ENCODE measurements at regions not wholly inside any gene's neighbourhood (a gene's known extent, or its start where the extent isn't known, plus 50 kb on each side); places are given as distances from the start of the nearest gene placed in this dataset.
"Not testable (repeated sequence)": the region's sequence is repeated elsewhere in the genome, so short reads cannot be mapped to it uniquely, and the experiment has no call there.

- H3K27ac Mint-ChIP-seq, result no peak overlapping the region
- no peak overlapping the region for H3K4me3 Mint-ChIP-seq
- H3K36me3 Mint-ChIP-seq, result no peaks in the 10 kb centered on the region
- peaks cover 20% of the 10 kb centered on the region for H3K27me3 Mint-ChIP-seq
- no peaks in the 10 kb centered on the region for H3K4me1 Mint-ChIP-seq
- H3K9me3 Mint-ChIP-seq, result no peaks in the 10 kb centered on the region
These were observed 298.9 kb upstream of the NCKAP5 start for GRCh38 chr2:133867166-133867565.

- Mint-ChIP-seq H3K27ac (no peak overlapping the region), H3K27me3 (peaks cover 13% of the 10 kb centered on the region), H3K4me1 (no peaks in the 10 kb centered on the region), H3K36me3 (no peaks in the 10 kb centered on the region), H3K9me3 (no peaks in the 10 kb centered on the region), H3K4me3 (no peak overlapping the region)
These were observed 303.4 kb upstream of the NCKAP5 start for GRCh38 chr2:133871545-133872209.

- H3K36me3 Mint-ChIP-seq, result no peaks in the 10 kb centered on the region
- H3K27me3 Mint-ChIP-seq, result peaks cover 16% of the 10 kb centered on the region
- no peak overlapping the region for H3K27ac Mint-ChIP-seq
- H3K4me1 Mint-ChIP-seq, result no peaks in the 10 kb centered on the region
- H3K4me3 Mint-ChIP-seq, result no peak overlapping the region
- no peaks in the 10 kb centered on the region for H3K9me3 Mint-ChIP-seq
These were observed 310.1 kb upstream of the NCKAP5 start for GRCh38 chr2:133878326-133878725.

GRCh38 chr2:133879703-133880102 is 311.4 kb upstream of the NCKAP5 start:
- Mint-ChIP-seq H3K4me1 (no peaks in the 10 kb centered on the region), H3K27ac (no peak overlapping the region), H3K27me3 (peaks cover 16% of the 10 kb centered on the region), H3K4me3 (no peak overlapping the region), H3K9me3 (no peaks in the 10 kb centered on the region), H3K36me3 (no peaks in the 10 kb centered on the region)

- H3K27ac Mint-ChIP-seq, H3K36me3 Mint-ChIP-seq, H3K4me1 Mint-ChIP-seq, H3K9me3 Mint-ChIP-seq, H3K4me3 Mint-ChIP-seq: not testable (repeated sequence)
- peaks cover 12% of the 10 kb centered on the region for H3K27me3 Mint-ChIP-seq
These were observed 313.9 kb upstream of the NCKAP5 start for GRCh38 chr2:133882159-133882558.

GRCh38 chr2:133884739-133885381 is 316.6 kb upstream of the NCKAP5 start:
- no peak overlapping the region for H3K4me3 Mint-ChIP-seq
- no peaks in the 10 kb centered on the region for H3K4me1 Mint-ChIP-seq
- no peaks in the 10 kb centered on the region for H3K9me3 Mint-ChIP-seq
- H3K36me3 Mint-ChIP-seq, result no peaks in the 10 kb centered on the region
- H3K27me3 Mint-ChIP-seq, result peaks cover 10% of the 10 kb centered on the region
- H3K27ac Mint-ChIP-seq, result no peak overlapping the region

- no peaks in the 10 kb centered on the region for H3K36me3 Mint-ChIP-seq
- no peak overlapping the region for H3K4me3 Mint-ChIP-seq
- no peaks in the 10 kb centered on the region for H3K9me3 Mint-ChIP-seq
- H3K27me3 Mint-ChIP-seq, result peaks cover 6% of the 10 kb centered on the region
- H3K4me1 Mint-ChIP-seq, result no peaks in the 10 kb centered on the region
- no peak overlapping the region for H3K27ac Mint-ChIP-seq
These were observed 317.6 kb upstream of the NCKAP5 start for GRCh38 chr2:133885847-133886246.

GRCh38 chr2:133886735-133887675 is 318.7 kb upstream of the NCKAP5 start:
- no peaks in the 10 kb centered on the region for H3K36me3 Mint-ChIP-seq
- H3K27me3 Mint-ChIP-seq, result peaks cover 6% of the 10 kb centered on the region
- H3K4me3 Mint-ChIP-seq, result no peak overlapping the region
- H3K27ac Mint-ChIP-seq, result no peak overlapping the region
- H3K4me1 Mint-ChIP-seq, result no peaks in the 10 kb centered on the region
- no peaks in the 10 kb centered on the region for H3K9me3 Mint-ChIP-seq

GRCh38 chr2:133887676-133888040 is 319.4 kb upstream of the NCKAP5 start:
- Mint-ChIP-seq H3K27me3 (peaks cover 4% of the 10 kb centered on the region), H3K4me3 (no peak overlapping the region), H3K9me3 (no peaks in the 10 kb centered on the region), H3K36me3 (no peaks in the 10 kb centered on the region), H3K27ac (no peak overlapping the region), H3K4me1 (no peaks in the 10 kb centered on the region)

- peaks cover 4% of the 10 kb centered on the region for H3K27me3 Mint-ChIP-seq
- H3K9me3 Mint-ChIP-seq, result no peaks in the 10 kb centered on the region
- H3K36me3 Mint-ChIP-seq, result no peaks in the 10 kb centered on the region
- H3K4me3 Mint-ChIP-seq, result no peak overlapping the region
- H3K4me1 Mint-ChIP-seq, result no peaks in the 10 kb centered on the region
- H3K27ac Mint-ChIP-seq, result no peak overlapping the region
These were observed 319.8 kb upstream of the NCKAP5 start for GRCh38 chr2:133888107-133888506.

- Mint-ChIP-seq H3K4me3 (no peak overlapping the region), H3K9me3 (peaks cover 6% of the 10 kb centered on the region), H3K4me1 (no peaks in the 10 kb centered on the region), H3K27me3 (peaks cover 4% of the 10 kb centered on the region), H3K36me3 (no peaks in the 10 kb centered on the region), H3K27ac (no peak overlapping the region)
These were observed 320.5 kb upstream of the NCKAP5 start for GRCh38 chr2:133888621-133889219.

GRCh38 chr2:133892352-133892913 is 324.2 kb upstream of the NCKAP5 start:
- no peak overlapping the region for H3K4me3 Mint-ChIP-seq
- H3K4me1 Mint-ChIP-seq, result no peaks in the 10 kb centered on the region
- H3K27ac Mint-ChIP-seq, result no peak overlapping the region
- peaks cover 2% of the 10 kb centered on the region for H3K27me3 Mint-ChIP-seq
- peaks cover 6% of the 10 kb centered on the region for H3K9me3 Mint-ChIP-seq
- H3K36me3 Mint-ChIP-seq, result no peaks in the 10 kb centered on the region

- H3K4me1 Mint-ChIP-seq, result no peaks in the 10 kb centered on the region
- H3K9me3 Mint-ChIP-seq, result peaks cover 6% of the 10 kb centered on the region
- H3K27me3 Mint-ChIP-seq, result no peaks in the 10 kb centered on the region
- H3K27ac Mint-ChIP-seq, result no peak overlapping the region
- H3K36me3 Mint-ChIP-seq, result no peaks in the 10 kb centered on the region
- H3K4me3 Mint-ChIP-seq, result no peak overlapping the region
These were observed 326.2 kb upstream of the NCKAP5 start for GRCh38 chr2:133894429-133894828.

- not testable (repeated sequence) for H3K9me3 Mint-ChIP-seq, H3K27ac Mint-ChIP-seq, H3K4me1 Mint-ChIP-seq, H3K27me3 Mint-ChIP-seq, H3K36me3 Mint-ChIP-seq, H3K4me3 Mint-ChIP-seq
These were observed 329.6 kb upstream of the NCKAP5 start for GRCh38 chr2:133897838-133898237.

- Mint-ChIP-seq H3K27me3 (peaks cover 9% of the 10 kb centered on the region), H3K27ac (no peak overlapping the region), H3K9me3 (no peaks in the 10 kb centered on the region), H3K4me1 (no peaks in the 10 kb centered on the region), H3K4me3 (no peak overlapping the region), H3K36me3 (no peaks in the 10 kb centered on the region)
These were observed 332.6 kb upstream of the NCKAP5 start for GRCh38 chr2:133900909-133901308.
